ENCODE measurements at regions not wholly inside any gene's neighbourhood (a gene's known extent, or its start where the extent isn't known, plus 50 kb on each side); places are given as distances from the start of the nearest gene placed in this dataset.

DNA sequence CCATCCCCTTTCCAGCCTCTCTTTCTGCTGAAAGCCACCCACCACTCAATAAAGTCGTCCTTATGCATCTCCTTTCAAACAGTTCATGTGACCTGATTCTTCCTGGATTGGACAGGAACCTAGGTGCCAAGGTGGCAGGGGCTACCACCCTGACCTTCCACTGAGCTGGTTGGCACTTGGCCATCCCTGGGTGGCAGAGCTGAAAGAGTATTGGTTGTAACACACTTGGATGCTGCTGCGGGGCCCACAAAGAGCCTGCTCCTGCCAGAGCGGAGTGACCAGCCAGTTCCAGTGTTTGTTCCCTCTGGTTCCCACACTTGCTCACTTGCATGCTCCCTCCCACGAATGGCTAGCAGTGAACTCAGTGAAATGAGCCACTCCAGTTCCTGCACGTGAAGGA lies 57.2 kb upstream of the OR4C15 start:
- Histone ChIP-seq H3K4me2 (ENCODE audit: insufficient read depth, insufficient read length, low read length) (no peak overlapping the region), H3K4me1 (ENCODE audit: insufficient read depth, low read length) (no peaks in the 10 kb centered on the region), H3K18ac (ENCODE audit: insufficient read length, low read depth, low read length) (no peak overlapping the region), H3K4ac (ENCODE audit: low read depth, low read length) (no peak overlapping the region), H2AFZ (ENCODE audit: low read length) (no peak overlapping the region), H3K9ac (ENCODE audit: extremely low read depth, insufficient read length, low read length) (no peak overlapping the region), H2AK5ac (ENCODE audit: insufficient read length, low read length) (no peak overlapping the region), H2BK12ac (ENCODE audit: insufficient read length, low read depth, low read length) (no peak overlapping the region), H3K79me2 (ENCODE audit: insufficient read depth, low read length) (no peaks in the 10 kb centered on the region), H2BK20ac (ENCODE audit: low read depth, low read length, poor library complexity, severe bottlenecking) (no peak overlapping the region), H3K27ac (ENCODE audit: insufficient read length, low read depth, low read length) (no peak overlapping the region), H3K79me1 (ENCODE audit: insufficient read depth, low read depth, low read length, poor library complexity, severe bottlenecking) (no peaks in the 10 kb centered on the region), H4K5ac (ENCODE audit: insufficient read length, low read depth, low read length) (no peak overlapping the region), H3K56ac (ENCODE audit: insufficient read length, low read depth, low read length) (no peak overlapping the region), H4K8ac (replicated peaks; ENCODE audit: insufficient read length, low read depth, low read length) (no peak overlapping the region), H3K9me3 (ENCODE audit: control insufficient read depth, low read depth, low read length) (peaks cover 79% of the 10 kb centered on the region), H3K27me3 (ENCODE audit: insufficient read depth, low read length) (no peaks in the 10 kb centered on the region), H3K14ac (ENCODE audit: insufficient read depth, low read length) (no peak overlapping the region), H2BK15ac (ENCODE audit: low read depth, low read length) (no peak overlapping the region), H2BK120ac (ENCODE audit: low read depth, low read length, poor library complexity, severe bottlenecking) (no peak overlapping the region), H3K23ac (ENCODE audit: insufficient read length, low read depth, low read length) (no peak overlapping the region), H2BK5ac (ENCODE audit: insufficient read length, low read length) (no peak overlapping the region), H3K23me2 (ENCODE audit: insufficient read length, low read depth, low read length, poor library complexity, severe bottlenecking) (no peaks in the 10 kb centered on the region), H4K91ac (ENCODE audit: insufficient read length, low read depth, low read length) (no peak overlapping the region), H4K20me1 (ENCODE audit: control insufficient read depth, insufficient read depth, insufficient read length) (no peaks in the 10 kb centered on the region), H3T11ph (ENCODE audit: low read length) (no peak overlapping the region)
- Mint-ChIP-seq H3K9me3 (peaks cover 87 to 88% of the 10 kb centered on the region in 2 experiments), H3K27me3 (ENCODE audit: low read depth) (no peaks in the 10 kb centered on the region; the same call in 1 of the 2 replicates), H3K4me3 (no peak overlapping the region), H3K27ac (no peak overlapping the region), H3K4me1 (no peaks in the 10 kb centered on the region), H3K36me3 (ENCODE audit: insufficient read depth in 1 of 3, low read depth in 3 of 3) (peaks cover 7 to 23% (median 22%) of the 10 kb centered on the region in 3 experiments; a peak in 6 of 7 replicates)
- WGBS (ENCODE audit: extremely low coverage, insufficient read length, low lambda C conversion rate): no CpG with 5 or more reads among the region's 5 CpGs
- TF ChIP-seq CTCF (conservative IDR thresholded peaks at IDR 0.05): no peak
- no peak for DNase-seq

Measured in H9 (cell line).